ENCODE measurements at regions not wholly inside any gene's neighbourhood (a gene's known extent, or its start where the extent isn't known, plus 50 kb on each side); places are given as distances from the start of the nearest gene placed in this dataset.

GRCh38 chr2:19708776-19709175 is 193.0 kb downstream of the TTC32 start (continued):
- no peak for TF ChIP-seq RAD51 (IDR thresholded peaks at IDR 0.05)

- POLR2A ChIA-PET: no interaction called here
- intact Hi-C loops (cut with micrococcal nuclease; ENCODE audit: unreplicated experiment): no loop called here
- TF ChIP-seq POU2F2 (IDR thresholded peaks at IDR 0.05; ENCODE audit: borderline replicate concordance, low read depth, low read length) (no peak), ASH2L (IDR thresholded peaks at IDR 0.05; ENCODE audit: borderline replicate concordance, low read depth) (no peak), MYB (IDR thresholded peaks at IDR 0.05; ENCODE audit: borderline replicate concordance, low read depth, low read length) (no peak), RUNX3 (IDR thresholded peaks at IDR 0.05; ENCODE audit: low read length) (no peak), SMAD1 (IDR thresholded peaks at IDR 0.05; ENCODE audit: low read depth, partially characterized antibody) (no peak)
- RAD21 ChIA-PET (ENCODE audit: unreplicated experiment): no interaction called here
- SMC1A ChIA-PET (ENCODE audit: uncharacterized antibody, unreplicated experiment): no interaction called here
- DNase-seq (ENCODE audit: low read depth, low spot score): no peak
- H3K79me2 ChIP-seq (ENCODE audit: control insufficient read depth, insufficient read depth, low read length): no peaks in the 10 kb centered on the region
- H3K4me3 ChIP-seq: no peak overlapping the region
- CTCF ChIA-PET: no interaction called here
- H3K4me1 ChIP-seq (ENCODE audit: control insufficient read depth, insufficient read depth, low read length): no peaks in the 10 kb centered on the region
- H2AFZ ChIP-seq (ENCODE audit: control insufficient read depth, low read depth, low read length): no peak overlapping the region
- no peak for ATAC-seq
- no peak for FAIRE-seq
- no peaks in the 10 kb centered on the region for H3K27me3 ChIP-seq (replicated peaks in 1 of 2; ENCODE audit: control insufficient read depth in 2 of 2, insufficient read depth in 2 of 2, low read length in 1 of 2)
- H3K27ac ChIP-seq (ENCODE audit: control insufficient read depth, insufficient read depth): no peak overlapping the region
- no peaks in the 10 kb centered on the region for H3K9me3 ChIP-seq (replicated peaks; ENCODE audit: control insufficient read depth, insufficient read depth, low read length)
- no peak overlapping the region for H3K9ac ChIP-seq (ENCODE audit: control insufficient read depth, insufficient read depth, low read length)
- H4K20me1 ChIP-seq (ENCODE audit: control insufficient read depth, insufficient read depth): no peaks in the 10 kb centered on the region
- no TSS peak for BruUV-seq (replicated peaks)
- no peak overlapping the region for H3K4me2 ChIP-seq (ENCODE audit: control insufficient read depth, insufficient read depth)
- in situ Hi-C loops (cut with MboI): no loop called here
- H3K36me3 ChIP-seq (ENCODE audit: control insufficient read depth in 2 of 2, insufficient read depth in 2 of 2, low read length in 1 of 2): no peaks in the 10 kb centered on the region
Observed at GRCh38 chr2:19706332-19706731, 195.5 kb downstream of the TTC32 start.

GRCh38 chr2:19702267-19702666 is 199.5 kb downstream of the TTC32 start:
- in situ Hi-C loops (cut with MboI): no loop called here
- ChIA-PET RAD21 (ENCODE audit: unreplicated experiment) (no interaction called here), SMC1A (ENCODE audit: uncharacterized antibody, unreplicated experiment) (no interaction called here), CTCF (no interaction called here), POLR2A (no interaction called here)
- TF ChIP-seq CTCF (IDR thresholded peaks at IDR 0.05 in 2 of 3, conservative IDR thresholded peaks at IDR 0.05 in 1 of 3; ENCODE audit: control insufficient read depth in 2 of 3, extremely low read depth in 1 of 3, insufficient read depth in 1 of 3, low read depth in 3 of 3, low read length in 3 of 3) (no peak), ELK1 (IDR thresholded peaks at IDR 0.05; ENCODE audit: low read depth, low read length) (no peak), HDAC2 (IDR thresholded peaks at IDR 0.05) (no peak), NR2F1 (conservative IDR thresholded peaks at IDR 0.05) (no peak)
- no peak for DNase-seq (ENCODE audit: low read depth, low spot score)
- Histone ChIP-seq H2AFZ (ENCODE audit: control insufficient read depth, low read depth, low read length) (no peak overlapping the region), H3K36me3 (ENCODE audit: control insufficient read depth in 2 of 2, insufficient read depth in 2 of 2, low read length in 1 of 2) (no peaks in the 10 kb centered on the region), H3K4me3 (no peak overlapping the region), H3K9me3 (replicated peaks; ENCODE audit: control insufficient read depth, insufficient read depth, low read length) (no peaks in the 10 kb centered on the region), H4K20me1 (ENCODE audit: control insufficient read depth, insufficient read depth) (no peaks in the 10 kb centered on the region), H3K79me2 (ENCODE audit: control insufficient read depth, insufficient read depth, low read length) (no peaks in the 10 kb centered on the region), H3K4me1 (ENCODE audit: control insufficient read depth, insufficient read depth, low read length) (no peaks in the 10 kb centered on the region), H3K27me3 (replicated peaks in 1 of 2; ENCODE audit: control insufficient read depth in 2 of 2, insufficient read depth in 2 of 2, low read length in 1 of 2) (no peaks in the 10 kb centered on the region), H3K27ac (ENCODE audit: control insufficient read depth, insufficient read depth) (no peak overlapping the region), H3K4me2 (ENCODE audit: control insufficient read depth, insufficient read depth) (no peak overlapping the region), H3K9ac (ENCODE audit: control insufficient read depth, insufficient read depth, low read length) (no peak overlapping the region)
- FAIRE-seq: no peak
- 25% methylated on average over 4 of the region's 4 CpGs for WGBS (ENCODE audit: insufficient coverage, insufficient replicate concordance, low lambda C conversion rate, missing lambda C conversion rate)
- no peak for ATAC-seq
- no TSS peak for BruUV-seq (replicated peaks)
- intact Hi-C loops (cut with micrococcal nuclease; ENCODE audit: unreplicated experiment): no loop called here

Measured in GM12878 (cell line).